ENCODE measurements at regions not wholly inside any gene's neighbourhood (a gene's known extent, or its start where the extent isn't known, plus 50 kb on each side); places are given as distances from the start of the nearest gene placed in this dataset.

DNA sequence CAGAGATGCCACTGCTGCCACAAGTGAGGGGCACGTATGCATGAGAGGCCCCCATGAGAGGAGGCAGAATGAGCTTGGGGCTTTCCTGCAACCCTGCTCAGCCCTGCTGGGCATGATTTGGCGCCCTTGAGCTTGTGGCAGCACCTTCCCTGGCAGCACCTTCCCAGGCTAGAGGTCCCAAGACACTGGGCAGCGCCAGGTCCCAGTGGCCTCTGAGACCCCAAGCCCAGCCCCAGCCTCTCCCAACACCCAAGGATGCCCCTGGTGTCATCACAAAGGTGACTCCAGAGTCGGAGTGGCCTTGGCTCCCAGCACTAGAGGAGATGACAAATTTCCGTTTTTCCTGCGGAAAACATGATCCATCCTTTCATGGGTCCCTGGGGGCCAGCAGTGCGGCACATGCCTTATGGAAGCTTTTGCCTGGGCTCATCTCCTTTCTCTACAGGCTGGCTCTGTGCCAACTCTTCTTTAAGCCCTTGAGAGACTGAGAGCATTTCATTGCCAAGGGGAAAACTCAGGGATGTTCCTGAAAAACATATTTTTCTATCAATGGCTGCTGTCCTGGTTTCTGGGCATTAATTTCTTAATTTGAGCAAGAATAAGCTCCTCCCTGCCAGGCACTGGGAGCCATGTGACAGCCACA, 77.1 kb upstream of the ADAMTS2 start:
- H3K4me3 Mint-ChIP-seq (ENCODE audit: unreplicated experiment), result no peak overlapping the region
- no peaks in the 10 kb centered on the region for H3K79me2 ChIP-seq (ENCODE audit: insufficient read depth, low read length)
- TF ChIP-seq, protein P1, sequence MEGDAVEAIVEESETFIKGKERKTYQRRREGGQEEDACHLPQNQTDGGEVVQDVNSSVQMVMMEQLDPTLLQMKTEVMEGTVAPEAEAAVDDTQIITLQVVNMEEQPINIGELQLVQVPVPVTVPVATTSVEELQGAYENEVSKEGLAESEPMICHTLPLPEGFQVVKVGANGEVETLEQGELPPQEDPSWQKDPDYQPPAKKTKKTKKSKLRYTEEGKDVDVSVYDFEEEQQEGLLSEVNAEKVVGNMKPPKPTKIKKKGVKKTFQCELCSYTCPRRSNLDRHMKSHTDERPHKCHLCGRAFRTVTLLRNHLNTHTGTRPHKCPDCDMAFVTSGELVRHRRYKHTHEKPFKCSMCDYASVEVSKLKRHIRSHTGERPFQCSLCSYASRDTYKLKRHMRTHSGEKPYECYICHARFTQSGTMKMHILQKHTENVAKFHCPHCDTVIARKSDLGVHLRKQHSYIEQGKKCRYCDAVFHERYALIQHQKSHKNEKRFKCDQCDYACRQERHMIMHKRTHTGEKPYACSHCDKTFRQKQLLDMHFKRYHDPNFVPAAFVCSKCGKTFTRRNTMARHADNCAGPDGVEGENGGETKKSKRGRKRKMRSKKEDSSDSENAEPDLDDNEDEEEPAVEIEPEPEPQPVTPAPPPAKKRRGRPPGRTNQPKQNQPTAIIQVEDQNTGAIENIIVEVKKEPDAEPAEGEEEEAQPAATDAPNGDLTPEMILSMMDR (IDR thresholded peaks at IDR 0.05; ENCODE audit: insufficient read depth, low read depth, low read length), result no peak
- TF ChIP-seq EZH2 (IDR thresholded peaks at IDR 0.05; ENCODE audit: insufficient read depth, low read length), result no peak

GRCh38 chr5:179421144-179421901, 76.1 kb upstream of the ADAMTS2 start:
- no peak overlapping the region for H3K27ac ChIP-seq (ENCODE audit: low read depth, low read length)
- no peaks in the 10 kb centered on the region for H3K27me3 ChIP-seq (ENCODE audit: insufficient read depth, low read length)
- no peaks in the 10 kb centered on the region for H3K4me1 ChIP-seq (ENCODE audit: insufficient read depth, low read length)
- no peak overlapping the region for H3K4me2 ChIP-seq (ENCODE audit: low read length)
- FAIRE-seq (no peak), DNase-seq (ENCODE audit: low read depth) (no peak)
- no peak overlapping the region for H2AFZ ChIP-seq (ENCODE audit: low read depth, low read length)
- H3K9me3 ChIP-seq (ENCODE audit: insufficient read depth, low read depth, low read length), result no peaks in the 10 kb centered on the region
- H3K27me3 Mint-ChIP-seq (ENCODE audit: low read depth, unreplicated experiment), result peaks cover 31% of the 10 kb centered on the region
- no peaks in the 10 kb centered on the region for H3K4me1 Mint-ChIP-seq (ENCODE audit: low read depth, unreplicated experiment)
- H3K4me3 Mint-ChIP-seq (ENCODE audit: unreplicated experiment), result no peak overlapping the region
- TF ChIP-seq, protein P1 (IDR thresholded peaks at IDR 0.05; ENCODE audit: insufficient read depth, low read depth, low read length), result no peak
- TF ChIP-seq EZH2 (IDR thresholded peaks at IDR 0.05; ENCODE audit: insufficient read depth, low read length), result no peak
- no peak overlapping the region for H3K9ac ChIP-seq (ENCODE audit: low read length)
- H3K36me3 ChIP-seq (ENCODE audit: insufficient read depth, low read length), result no peaks in the 10 kb centered on the region
- H3K4me3 ChIP-seq (ENCODE audit: insufficient read depth, low read depth, low read length), result no peak overlapping the region
- no peak overlapping the region for H3K27ac Mint-ChIP-seq (ENCODE audit: unreplicated experiment)
- no peaks in the 10 kb centered on the region for H4K20me1 ChIP-seq (ENCODE audit: insufficient read depth, low read length)
- H3K79me2 ChIP-seq (ENCODE audit: insufficient read depth, low read length), result no peaks in the 10 kb centered on the region
- no peaks in the 10 kb centered on the region for H3K36me3 Mint-ChIP-seq (ENCODE audit: low read depth, unreplicated experiment)
- no peaks in the 10 kb centered on the region for H3K9me3 Mint-ChIP-seq (ENCODE audit: unreplicated experiment)

More for the DNA sequence above, 77.1 kb upstream of the ADAMTS2 start:
- no peak overlapping the region for H2AFZ ChIP-seq (ENCODE audit: low read depth, low read length)
- H3K27ac Mint-ChIP-seq (ENCODE audit: unreplicated experiment), result no peak overlapping the region
- no peak overlapping the region for H3K9ac ChIP-seq (ENCODE audit: low read length)
- DNase-seq (ENCODE audit: low read depth), result no peak
- H3K4me1 Mint-ChIP-seq (ENCODE audit: low read depth, unreplicated experiment), result no peaks in the 10 kb centered on the region
- H3K4me1 ChIP-seq (ENCODE audit: insufficient read depth, low read length), result no peaks in the 10 kb centered on the region
- peaks cover 30% of the 10 kb centered on the region for H3K27me3 Mint-ChIP-seq (ENCODE audit: low read depth, unreplicated experiment)
- H3K4me2 ChIP-seq (ENCODE audit: low read length), result no peak overlapping the region
- no peaks in the 10 kb centered on the region for H4K20me1 ChIP-seq (ENCODE audit: insufficient read depth, low read length)
- no peaks in the 10 kb centered on the region for H3K9me3 ChIP-seq (ENCODE audit: insufficient read depth, low read depth, low read length)
- FAIRE-seq, result no peak
- no peaks in the 10 kb centered on the region for H3K9me3 Mint-ChIP-seq (ENCODE audit: unreplicated experiment)
- no peak overlapping the region for H3K27ac ChIP-seq (ENCODE audit: low read depth, low read length)
- no peak overlapping the region for H3K4me3 ChIP-seq (ENCODE audit: insufficient read depth, low read depth, low read length)
- H3K27me3 ChIP-seq (ENCODE audit: insufficient read depth, low read length), result no peaks in the 10 kb centered on the region
- H3K36me3 ChIP-seq (ENCODE audit: insufficient read depth, low read length), result no peaks in the 10 kb centered on the region
- no peaks in the 10 kb centered on the region for H3K36me3 Mint-ChIP-seq (ENCODE audit: low read depth, unreplicated experiment)

DNA sequence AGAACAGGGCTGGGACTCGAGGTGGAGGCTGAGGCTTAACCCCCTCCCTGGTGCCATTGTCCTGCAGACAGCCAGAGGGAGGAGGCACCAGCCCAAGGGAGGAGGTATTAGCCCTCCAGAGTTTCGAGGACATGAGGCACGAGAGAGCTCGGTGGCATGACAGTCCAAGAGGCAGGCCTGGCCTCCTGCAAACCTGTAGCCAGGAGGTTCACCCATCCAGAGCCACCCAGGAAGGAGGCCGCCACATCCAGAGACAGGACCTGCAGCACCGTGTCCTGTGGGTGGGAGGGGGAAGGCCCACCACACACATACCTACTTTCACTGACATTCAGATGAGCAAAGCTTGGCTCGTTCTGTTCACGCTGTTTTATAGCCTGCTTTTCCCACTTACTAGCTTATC, 75.2 kb upstream of the ADAMTS2 start:
- TF ChIP-seq, protein P1 (IDR thresholded peaks at IDR 0.05; ENCODE audit: insufficient read depth, low read depth, low read length), result no peak
- no peak for TF ChIP-seq EZH2 (IDR thresholded peaks at IDR 0.05; ENCODE audit: insufficient read depth, low read length)

More for the DNA sequence above, 75.2 kb upstream of the ADAMTS2 start:
- DNase-seq (ENCODE audit: low read depth), result no peak
- H3K4me2 ChIP-seq (ENCODE audit: low read length), result no peak overlapping the region
- H2AFZ ChIP-seq (ENCODE audit: low read depth, low read length), result no peak overlapping the region
- H3K4me1 ChIP-seq (ENCODE audit: insufficient read depth, low read length), result no peaks in the 10 kb centered on the region
- no peak overlapping the region for H3K27ac ChIP-seq (ENCODE audit: low read depth, low read length)
- H3K4me3 Mint-ChIP-seq (ENCODE audit: unreplicated experiment), result no peak overlapping the region
- no peak overlapping the region for H3K4me3 ChIP-seq (ENCODE audit: insufficient read depth, low read depth, low read length)
- no peaks in the 10 kb centered on the region for H3K36me3 Mint-ChIP-seq (ENCODE audit: low read depth, unreplicated experiment)
- H3K4me1 Mint-ChIP-seq (ENCODE audit: low read depth, unreplicated experiment), result no peaks in the 10 kb centered on the region
- H4K20me1 ChIP-seq (ENCODE audit: insufficient read depth, low read length), result no peaks in the 10 kb centered on the region
- H3K27me3 ChIP-seq (ENCODE audit: insufficient read depth, low read length), result no peaks in the 10 kb centered on the region
- H3K36me3 ChIP-seq (ENCODE audit: insufficient read depth, low read length), result no peaks in the 10 kb centered on the region
- H3K9ac ChIP-seq (ENCODE audit: low read length), result no peak overlapping the region
- H3K27ac Mint-ChIP-seq (ENCODE audit: unreplicated experiment), result no peak overlapping the region
- H3K9me3 Mint-ChIP-seq (ENCODE audit: unreplicated experiment), result no peaks in the 10 kb centered on the region
- peaks cover 28% of the 10 kb centered on the region for H3K27me3 Mint-ChIP-seq (ENCODE audit: low read depth, unreplicated experiment)
- no peaks in the 10 kb centered on the region for H3K9me3 ChIP-seq (ENCODE audit: insufficient read depth, low read depth, low read length)
- no peak for FAIRE-seq
- no peaks in the 10 kb centered on the region for H3K79me2 ChIP-seq (ENCODE audit: insufficient read depth, low read length)

Measured in astrocyte (in vitro differentiated cells and primary cell).